ENCODE measurements at regions not wholly inside any gene's neighbourhood (a gene's known extent, or its start where the extent isn't known, plus 50 kb on each side); places are given as distances from the start of the nearest gene placed in this dataset.
"Not testable (repeated sequence)": the region's sequence is repeated elsewhere in the genome, so short reads cannot be mapped to it uniquely, and the experiment has no call there.

DNA sequence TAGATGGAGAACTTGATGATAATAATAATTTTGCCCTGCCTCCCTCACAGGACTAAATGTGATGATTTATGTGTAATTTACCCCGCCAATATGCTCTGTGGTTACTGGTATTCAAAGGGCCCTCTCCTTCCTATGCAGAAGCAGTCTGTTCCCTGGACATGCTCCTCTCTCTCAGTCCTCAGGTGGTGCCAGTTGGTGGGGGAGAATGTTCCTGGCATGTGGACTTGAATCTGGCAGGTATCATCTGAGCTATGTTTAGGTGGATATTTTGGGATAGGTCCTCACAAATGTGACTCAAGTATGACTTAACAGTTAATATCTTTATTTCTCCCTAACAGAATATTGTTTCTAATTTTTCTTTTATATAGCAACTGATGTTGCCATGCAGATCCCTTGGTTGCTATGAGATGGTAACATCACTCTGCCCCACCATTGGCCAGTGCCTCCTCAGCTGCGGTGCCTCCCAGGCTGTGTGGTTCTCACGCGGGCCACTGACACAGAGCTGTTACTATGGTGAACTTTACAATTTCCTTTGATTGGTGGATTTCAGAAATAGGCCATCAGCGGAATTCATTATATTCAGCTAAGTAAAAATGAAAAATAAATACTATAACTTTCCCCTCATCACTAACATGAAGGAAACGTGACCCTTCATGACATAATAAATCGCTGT is 106.7 kb upstream of the PELI1 start:
- no peak overlapping the region for H3K27ac Mint-ChIP-seq
- H3K4me1 Mint-ChIP-seq: peaks cover 2% of the 10 kb centered on the region
- H3K27me3 Mint-ChIP-seq: no peaks in the 10 kb centered on the region
- no peak overlapping the region for H3K4me3 Mint-ChIP-seq
- CTCF ChIA-PET: no interaction called here
- no peaks in the 10 kb centered on the region for H3K36me3 Mint-ChIP-seq
- no peak for DNase-seq
- no peaks in the 10 kb centered on the region for H3K9me3 Mint-ChIP-seq

- Mint-ChIP-seq H3K27ac (no peak overlapping the region), H3K9me3 (no peaks in the 10 kb centered on the region), H3K36me3 (no peaks in the 10 kb centered on the region), H3K27me3 (no peaks in the 10 kb centered on the region), H3K4me1 (peaks cover 2% of the 10 kb centered on the region), H3K4me3 (no peak overlapping the region)
- CTCF ChIA-PET: no interaction called here
- no peak for DNase-seq
These were observed 107.5 kb upstream of the PELI1 start for GRCh38 chr2:64251497-64252250.

GRCh38 chr2:64252251-64252978 is 108.2 kb upstream of the PELI1 start:
- CTCF ChIA-PET, H3K27me3 Mint-ChIP-seq, H3K27ac Mint-ChIP-seq: not testable (repeated sequence)

GRCh38 chr2:64253421-64253820 is 109.2 kb upstream of the PELI1 start:
- H3K36me3 Mint-ChIP-seq, H3K9me3 Mint-ChIP-seq, H3K4me3 Mint-ChIP-seq, H3K27me3 Mint-ChIP-seq, CTCF ChIA-PET, DNase-seq, H3K27ac Mint-ChIP-seq, H3K4me1 Mint-ChIP-seq: not testable (repeated sequence)

More at GRCh38 chr2:64252251-64252978, 108.2 kb upstream of the PELI1 start:
- not testable (repeated sequence) for H3K4me3 Mint-ChIP-seq, H3K9me3 Mint-ChIP-seq, H3K4me1 Mint-ChIP-seq, H3K36me3 Mint-ChIP-seq, DNase-seq

DNA sequence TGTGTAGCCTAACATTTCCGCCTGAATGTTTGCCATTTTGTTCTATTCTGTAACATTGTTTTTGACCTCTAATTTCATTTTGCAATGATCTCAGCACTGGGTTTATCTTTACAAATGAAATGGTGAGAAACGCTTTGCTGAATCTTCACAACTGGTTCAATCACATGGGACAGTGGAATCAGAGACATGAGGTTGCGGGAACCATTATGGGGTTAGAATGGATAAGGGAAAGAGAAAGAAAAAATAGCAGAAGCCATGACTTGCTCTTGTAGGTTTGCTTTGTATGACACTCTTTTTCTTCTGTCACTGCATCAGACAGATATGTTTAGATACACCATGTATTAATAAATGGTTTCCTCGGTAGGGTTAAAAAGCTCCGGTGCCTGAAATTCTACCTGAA is 114.3 kb upstream of the PELI1 start:
- DNase-seq: no peak
- Mint-ChIP-seq H3K4me3 (no peak overlapping the region), H3K27me3 (peaks cover 10% of the 10 kb centered on the region), H3K27ac (no peak overlapping the region), H3K36me3 (peaks cover 2% of the 10 kb centered on the region), H3K9me3 (no peaks in the 10 kb centered on the region), H3K4me1 (peaks cover 11% of the 10 kb centered on the region)
- CTCF ChIA-PET: no interaction called here

GRCh38 chr2:64259312-64259711 is 115.1 kb upstream of the PELI1 start:
- DNase-seq: no peak
- H3K4me1 Mint-ChIP-seq: peaks cover 11% of the 10 kb centered on the region
- peaks cover 2% of the 10 kb centered on the region for H3K36me3 Mint-ChIP-seq
- CTCF ChIA-PET: no interaction called here
- no peak overlapping the region for H3K27ac Mint-ChIP-seq
- no peaks in the 10 kb centered on the region for H3K9me3 Mint-ChIP-seq
- no peak overlapping the region for H3K4me3 Mint-ChIP-seq
- peaks cover 10% of the 10 kb centered on the region for H3K27me3 Mint-ChIP-seq

DNA sequence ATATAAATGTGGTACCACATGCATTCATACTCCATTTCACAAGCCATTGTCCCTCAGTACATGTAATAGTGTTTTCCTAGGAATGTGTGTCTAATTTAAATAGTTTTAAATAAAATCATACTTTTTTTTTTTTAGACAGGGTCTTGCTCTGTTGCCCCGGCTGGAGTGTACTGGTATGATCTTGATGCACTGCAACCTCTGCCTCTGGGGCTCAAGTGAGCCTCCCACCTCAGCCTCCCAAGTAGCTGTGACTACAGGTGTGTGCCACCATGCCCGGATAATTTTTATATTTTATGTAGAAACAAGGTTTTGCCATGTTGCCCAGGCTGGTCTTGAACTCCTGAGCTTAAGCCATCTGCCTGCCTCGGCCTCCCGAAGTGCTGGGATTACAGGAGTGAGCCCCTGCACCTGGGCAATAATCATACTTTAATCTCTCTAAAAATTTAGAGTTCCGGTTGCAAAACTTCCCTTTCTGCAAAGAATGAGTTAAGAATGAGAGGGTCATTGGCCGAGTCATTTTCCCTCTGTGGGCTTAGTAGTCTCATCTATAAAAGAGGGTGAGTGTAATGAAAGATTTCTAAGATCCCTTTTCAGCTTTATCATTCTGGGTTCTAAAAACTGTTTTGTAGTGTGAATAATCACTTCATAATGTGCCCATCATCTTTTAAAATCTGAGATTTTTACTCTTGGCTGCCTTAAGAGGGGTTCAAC is 116.0 kb upstream of the PELI1 start:
- H3K9me3 Mint-ChIP-seq: no peaks in the 10 kb centered on the region
- H3K36me3 Mint-ChIP-seq: peaks cover 2% of the 10 kb centered on the region
- H3K4me3 Mint-ChIP-seq: peak overlapping the region; percentile 61
- CTCF ChIA-PET: interaction anchor here (0.7 kb wide), 1 partner anchor 228 kb away, joined by 3 read pairs; no protein-coding TSS in a partner anchor
- H3K27me3 Mint-ChIP-seq: peaks cover 10% of the 10 kb centered on the region
- H3K4me1 Mint-ChIP-seq: peaks cover 11% of the 10 kb centered on the region
- peak overlapping the region; percentile 86 for H3K27ac Mint-ChIP-seq
- DNase-seq: no peak

GRCh38 chr2:64260817-64261216 is 116.6 kb upstream of the PELI1 start:
- peaks cover 11% of the 10 kb centered on the region for H3K4me1 Mint-ChIP-seq
- peak; percentile 47 for DNase-seq

GRCh38 chr2:64262071-64262470 is 117.9 kb upstream of the PELI1 start:
- H3K27me3 Mint-ChIP-seq: peaks cover 10% of the 10 kb centered on the region
- H3K9me3 Mint-ChIP-seq: no peaks in the 10 kb centered on the region
- peaks cover 2% of the 10 kb centered on the region for H3K36me3 Mint-ChIP-seq
- H3K4me3 Mint-ChIP-seq: no peak overlapping the region
- H3K27ac Mint-ChIP-seq: no peak overlapping the region
- CTCF ChIA-PET: no interaction called here
- no peak for DNase-seq
- peaks cover 11% of the 10 kb centered on the region for H3K4me1 Mint-ChIP-seq

More at GRCh38 chr2:64260817-64261216, 116.6 kb upstream of the PELI1 start:
- Mint-ChIP-seq H3K27ac (peak overlapping the region; percentile 86), H3K9me3 (no peaks in the 10 kb centered on the region), H3K36me3 (peaks cover 2% of the 10 kb centered on the region), H3K4me3 (peak overlapping the region; percentile 61), H3K27me3 (peaks cover 10% of the 10 kb centered on the region)
- CTCF ChIA-PET: interaction anchor here (0.7 kb wide), 1 partner anchor 227 kb away, joined by 3 read pairs; no protein-coding TSS in a partner anchor

DNA sequence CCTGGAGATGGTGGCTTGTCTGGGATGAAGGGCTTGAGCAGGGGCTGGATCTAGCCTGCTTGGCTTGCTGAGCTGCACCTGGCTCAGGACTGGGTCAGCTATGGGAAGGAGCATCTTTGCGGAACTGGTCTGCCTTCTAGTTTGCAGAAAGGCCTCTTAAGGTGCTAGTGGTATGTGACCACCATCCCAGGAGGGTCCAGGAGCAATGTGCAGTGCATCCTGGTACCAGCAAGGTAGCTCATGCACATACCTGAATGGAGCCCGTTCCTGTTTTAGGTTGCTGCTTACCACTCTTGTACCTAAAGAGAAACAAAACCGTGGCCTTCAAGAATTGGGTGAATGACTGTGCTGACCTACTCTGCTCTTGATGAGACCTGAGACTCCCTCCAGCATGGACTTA is 118.6 kb upstream of the PELI1 start:
- DNase-seq: no peak
- H3K4me1 Mint-ChIP-seq: peaks cover 11% of the 10 kb centered on the region
- H3K27me3 Mint-ChIP-seq: peaks cover 10% of the 10 kb centered on the region
- CTCF ChIA-PET: no interaction called here
- H3K27ac Mint-ChIP-seq: no peak overlapping the region
- no peaks in the 10 kb centered on the region for H3K9me3 Mint-ChIP-seq
- H3K4me3 Mint-ChIP-seq: no peak overlapping the region
- peaks cover 2% of the 10 kb centered on the region for H3K36me3 Mint-ChIP-seq

- CTCF ChIA-PET: no interaction called here
- H3K4me1 Mint-ChIP-seq: peaks cover 11% of the 10 kb centered on the region
These were observed 119.1 kb upstream of the PELI1 start for GRCh38 chr2:64263315-64263714.

GRCh38 chr2:64267699-64268098 is 123.5 kb upstream of the PELI1 start:
- H3K9me3 Mint-ChIP-seq: peaks cover 5% of the 10 kb centered on the region
- H3K27ac Mint-ChIP-seq: no peak overlapping the region
- H3K4me3 Mint-ChIP-seq: no peak overlapping the region
- no peaks in the 10 kb centered on the region for H3K36me3 Mint-ChIP-seq
- peaks cover 4% of the 10 kb centered on the region for H3K27me3 Mint-ChIP-seq
- no peak for DNase-seq
- H3K4me1 Mint-ChIP-seq: no peaks in the 10 kb centered on the region
- CTCF ChIA-PET: interaction anchor here (0.6 kb wide), 1 partner anchor 50 kb away, joined by 3 read pairs; no protein-coding TSS in a partner anchor

More at GRCh38 chr2:64263315-64263714, 119.1 kb upstream of the PELI1 start:
- Mint-ChIP-seq H3K36me3 (peaks cover 2% of the 10 kb centered on the region), H3K9me3 (no peaks in the 10 kb centered on the region), H3K4me3 (no peak overlapping the region), H3K27me3 (peaks cover 10% of the 10 kb centered on the region), H3K27ac (no peak overlapping the region)
- DNase-seq: no peak

- peaks cover 7% of the 10 kb centered on the region for H3K4me1 Mint-ChIP-seq
- DNase-seq: no peak
- H3K27me3 Mint-ChIP-seq: no peaks in the 10 kb centered on the region
- H3K36me3 Mint-ChIP-seq: no peaks in the 10 kb centered on the region
- peaks cover 5% of the 10 kb centered on the region for H3K9me3 Mint-ChIP-seq
- no peak overlapping the region for H3K4me3 Mint-ChIP-seq
- CTCF ChIA-PET: no interaction called here
- no peak overlapping the region for H3K27ac Mint-ChIP-seq
These were observed 124.3 kb upstream of the PELI1 start for GRCh38 chr2:64268330-64269048.
